Osteocyte (in vitro differentiated cells): ENCODE measurements at regions not wholly inside any gene's neighbourhood (a gene's known extent, or its start where the extent isn't known, plus 50 kb on each side); places are given as distances from the start of the nearest gene placed in this dataset.
"Not testable (repeated sequence)": the region's sequence is repeated elsewhere in the genome, so short reads cannot be mapped to it uniquely, and the experiment has no call there.

ENCODE experiments used
- DNase-seq: peaks from one replicate; pipeline ENCODE4 v3.0.0; 2021; ENCODE audit warnings: mixed read lengths; ENCODE audit not compliant: unreplicated experiment; ENCODE audit errors: extremely low spot score
- H3K27ac Mint-ChIP-seq: one replicate; pipeline ENCODE4 v1.8.0; 2021; ENCODE audit warnings: mild to moderate bottlenecking, mixed read lengths; ENCODE audit not compliant: unreplicated experiment
- H3K27me3 Mint-ChIP-seq: one replicate; pipeline ENCODE4 v1.8.0; 2021; ENCODE audit warnings: mixed read lengths; ENCODE audit not compliant: unreplicated experiment
- H3K36me3 Mint-ChIP-seq: one replicate; pipeline ENCODE4 v1.8.0; 2021; ENCODE audit warnings: mixed read lengths; ENCODE audit not compliant: unreplicated experiment
- H3K4me1 Mint-ChIP-seq: one replicate; pipeline ENCODE4 v1.8.0; 2021; ENCODE audit warnings: mixed read lengths; ENCODE audit not compliant: unreplicated experiment
- H3K4me3 Mint-ChIP-seq: one replicate; pipeline ENCODE4 v1.8.0; 2021; ENCODE audit warnings: mild to moderate bottlenecking, moderate library complexity, mixed read lengths; ENCODE audit not compliant: unreplicated experiment
- H3K9me3 Mint-ChIP-seq: one replicate; pipeline ENCODE4 v1.8.0; 2021; ENCODE audit warnings: mixed read lengths; ENCODE audit not compliant: unreplicated experiment
- CTCF ChIP-seq: fragments of 200-600 bp; sonication (generic); IDR thresholded peaks from 2 replicates; pipeline ENCODE4 v1.5.0; 2021; ENCODE audit warnings: antibody characterized with exemption, mild to moderate bottlenecking, moderate library complexity

DNA sequence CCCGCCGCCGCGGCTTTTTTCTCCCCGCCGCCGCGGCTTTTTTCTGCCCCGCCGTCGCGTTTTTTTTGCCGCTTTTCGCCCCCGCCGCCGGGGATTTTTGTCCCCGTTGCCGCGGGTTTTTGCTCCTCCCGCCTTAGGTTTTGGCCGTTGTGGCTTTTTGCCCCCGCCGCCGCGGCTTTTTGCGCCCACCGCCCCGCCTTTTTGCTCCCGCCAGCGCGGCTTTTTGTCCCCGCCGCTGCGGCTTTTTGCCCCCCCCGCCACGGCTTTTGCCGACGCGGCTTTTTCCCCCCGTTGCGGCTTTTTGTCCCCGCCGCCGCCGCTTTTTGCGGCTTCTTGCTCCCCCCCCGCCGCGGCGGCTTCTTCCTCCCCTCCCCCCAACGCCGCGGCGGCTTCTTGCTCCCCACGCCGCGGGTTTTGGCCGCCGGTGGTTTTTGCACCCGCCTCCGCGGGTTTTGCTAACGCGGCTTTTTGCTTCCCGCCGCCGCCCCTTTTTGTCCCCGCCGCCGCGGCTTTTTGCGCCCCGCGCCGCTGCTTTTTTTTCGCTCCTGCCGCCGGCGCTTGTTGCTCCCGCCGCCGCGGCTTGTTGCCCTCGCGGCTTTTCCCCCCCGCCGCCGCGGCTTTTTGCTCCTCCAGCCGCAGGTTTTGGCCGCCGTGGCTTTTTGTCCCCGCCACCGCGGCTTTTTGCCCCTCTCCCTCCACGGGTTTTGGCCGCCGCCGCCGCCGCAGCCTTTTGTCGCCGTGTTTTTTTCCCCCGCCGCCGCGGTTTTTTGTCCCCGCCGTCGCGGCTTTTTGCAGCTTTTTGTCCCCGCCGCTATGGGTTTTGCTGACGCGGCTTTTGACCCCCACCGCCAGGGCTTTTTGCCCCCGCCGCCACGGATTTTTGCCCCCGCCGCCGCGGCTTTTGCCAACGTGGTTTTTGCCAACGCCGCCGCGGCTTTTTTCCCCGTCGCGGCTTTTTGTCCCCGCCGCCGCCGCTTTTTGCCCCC, 150.3 kb downstream of the KCNJ18 start:
- H3K9me3 Mint-ChIP-seq = peaks cover 26% of the 10 kb centered on the region
- no peak for DNase-seq
- H3K4me1 Mint-ChIP-seq = no peaks in the 10 kb centered on the region
- H3K27me3 Mint-ChIP-seq = no peaks in the 10 kb centered on the region
- H3K27ac Mint-ChIP-seq = no peak overlapping the region
- H3K4me3 Mint-ChIP-seq = no peak overlapping the region
- TF ChIP-seq CTCF = no peak
- no peaks in the 10 kb centered on the region for H3K36me3 Mint-ChIP-seq

DNA sequence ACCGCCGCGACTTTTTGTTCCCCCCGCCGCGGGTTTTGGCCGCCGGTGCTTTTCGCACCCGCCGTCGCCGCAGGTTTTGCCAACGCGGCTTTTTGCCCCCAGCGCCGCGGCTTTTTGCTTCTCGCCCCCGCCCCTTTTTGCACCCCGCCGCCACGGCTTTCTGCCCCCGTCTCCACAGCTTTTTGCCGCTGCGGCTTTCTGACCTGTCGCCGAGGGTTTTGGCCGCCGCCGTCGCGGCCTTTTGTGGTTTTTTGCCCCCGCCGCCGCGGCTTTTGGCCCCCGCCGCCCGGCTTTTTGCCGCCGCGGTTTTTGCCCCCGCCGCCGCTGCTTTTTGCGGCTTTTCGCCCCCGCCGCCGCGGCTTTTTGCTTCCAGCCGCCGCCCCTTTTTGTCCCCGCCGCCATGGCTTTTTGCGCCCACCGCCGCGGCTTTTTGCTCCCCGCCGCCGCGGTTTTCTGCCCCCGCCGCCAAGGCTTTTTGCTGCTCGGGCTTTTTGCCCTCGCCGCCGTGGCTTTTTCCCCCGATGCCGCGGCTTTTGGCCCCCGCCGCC, 151.1 kb downstream of the KCNJ18 start:
- no peaks in the 10 kb centered on the region for H3K27me3 Mint-ChIP-seq
- no peaks in the 10 kb centered on the region for H3K4me1 Mint-ChIP-seq
- peaks cover 22% of the 10 kb centered on the region for H3K9me3 Mint-ChIP-seq
- H3K36me3 Mint-ChIP-seq = no peaks in the 10 kb centered on the region
- no peak for TF ChIP-seq CTCF
- DNase-seq = no peak
- no peak overlapping the region for H3K27ac Mint-ChIP-seq
- no peak overlapping the region for H3K4me3 Mint-ChIP-seq

DNA sequence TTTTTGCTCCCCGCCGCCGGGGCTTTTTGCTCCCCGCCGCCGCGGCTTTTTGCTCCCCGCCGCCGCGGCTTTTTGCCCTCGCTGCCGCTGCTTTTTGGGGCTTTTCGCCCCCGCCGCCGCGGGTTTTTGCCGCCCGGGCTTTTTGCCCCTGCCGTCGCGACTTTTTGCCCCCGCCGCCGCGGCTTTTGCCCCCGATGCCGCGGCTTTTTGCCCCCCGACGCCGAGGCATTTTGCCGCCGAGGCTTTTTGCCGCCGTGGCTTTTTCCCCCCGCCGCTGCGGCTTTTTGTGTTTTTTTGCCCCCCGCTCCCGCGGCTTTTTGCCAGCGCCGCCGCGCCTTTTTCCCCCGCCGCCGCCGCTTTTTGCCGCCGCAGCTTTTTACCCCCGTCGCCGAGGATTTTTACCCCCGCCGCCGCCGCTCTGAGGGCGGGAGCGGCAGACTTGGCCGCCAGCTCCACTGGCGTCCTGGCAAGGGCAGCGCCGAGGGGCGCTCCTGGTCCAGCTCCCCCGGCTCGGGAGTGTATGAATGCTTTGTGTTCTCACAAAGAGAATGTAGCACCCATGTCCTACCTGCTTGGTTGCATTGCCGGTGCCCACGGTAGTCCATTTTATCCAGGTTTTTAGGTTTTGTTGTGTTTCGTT, 151.7 kb downstream of the KCNJ18 start:
- TF ChIP-seq CTCF = no peak
- no peak overlapping the region for H3K4me3 Mint-ChIP-seq
- DNase-seq = no peak
- peaks cover 23% of the 10 kb centered on the region for H3K9me3 Mint-ChIP-seq
- H3K4me1 Mint-ChIP-seq = no peaks in the 10 kb centered on the region
- no peak overlapping the region for H3K27ac Mint-ChIP-seq
- no peaks in the 10 kb centered on the region for H3K27me3 Mint-ChIP-seq
- H3K36me3 Mint-ChIP-seq = no peaks in the 10 kb centered on the region

DNA sequence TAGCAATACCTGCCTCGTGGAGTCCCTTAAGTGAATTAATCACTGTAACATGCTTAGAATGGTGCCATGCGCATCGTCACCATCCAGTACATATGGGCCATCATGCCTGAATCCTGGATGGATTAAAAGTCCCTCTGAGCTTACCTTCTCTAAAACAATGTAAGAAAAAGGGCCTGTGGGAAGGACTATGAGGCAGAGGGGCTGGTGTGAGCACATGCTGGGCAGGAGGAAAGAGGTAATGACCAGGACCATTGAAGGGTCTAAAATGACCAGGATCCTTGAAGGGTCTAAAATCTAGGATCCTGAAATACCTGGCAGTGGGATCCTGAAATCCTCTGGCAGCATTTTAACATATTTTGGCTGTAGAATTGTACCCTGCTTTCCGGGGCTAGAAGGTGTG, 156.2 kb downstream of the KCNJ18 start:
- DNase-seq, H3K27me3 Mint-ChIP-seq, H3K27ac Mint-ChIP-seq, H3K4me1 Mint-ChIP-seq, H3K36me3 Mint-ChIP-seq, H3K4me3 Mint-ChIP-seq: not testable (repeated sequence)
- peaks cover 20% of the 10 kb centered on the region for H3K9me3 Mint-ChIP-seq

DNA sequence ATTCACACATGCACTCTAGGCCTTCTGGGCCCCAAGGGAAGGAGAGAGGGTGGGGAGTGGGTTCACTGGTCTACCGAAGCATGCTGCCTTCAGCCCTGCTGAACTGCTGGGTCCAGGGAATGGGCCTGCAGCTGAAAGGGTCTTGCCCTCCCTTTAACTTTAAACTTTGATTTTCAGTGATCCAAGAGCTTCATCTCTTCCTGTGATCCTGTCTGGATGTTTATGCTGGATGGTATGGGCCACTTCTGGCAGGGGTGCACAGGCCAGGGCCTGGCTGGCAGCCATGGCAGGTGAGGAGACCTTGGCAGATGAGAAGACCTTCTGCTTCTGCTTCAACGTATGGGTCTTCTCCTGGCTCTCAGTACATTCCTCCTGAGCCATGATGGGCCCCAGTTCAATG, 156.7 kb downstream of the KCNJ18 start:
- not testable (repeated sequence) for H3K4me1 Mint-ChIP-seq, H3K4me3 Mint-ChIP-seq, H3K27ac Mint-ChIP-seq, DNase-seq, H3K36me3 Mint-ChIP-seq, H3K27me3 Mint-ChIP-seq
- H3K9me3 Mint-ChIP-seq = peaks cover 20% of the 10 kb centered on the region

DNA sequence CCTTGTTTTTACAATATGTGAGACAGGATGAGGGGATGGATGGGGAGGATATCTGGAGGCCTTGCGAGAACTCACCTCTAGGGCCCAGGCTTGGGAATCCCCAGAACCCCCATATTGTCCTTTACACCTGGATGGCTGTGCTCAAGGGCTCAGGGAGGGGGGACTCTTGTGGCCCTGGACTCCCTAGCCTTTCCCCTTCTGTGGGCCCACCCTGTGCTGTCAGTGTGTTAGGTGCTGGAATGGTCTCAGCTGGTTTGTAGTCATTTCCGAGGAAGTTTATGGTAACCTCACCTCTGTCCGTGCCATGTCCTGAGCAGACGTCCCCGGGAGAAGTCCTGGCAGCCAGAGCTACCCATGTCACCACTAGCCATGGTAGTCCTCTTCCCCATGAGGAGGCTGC, 158.3 kb downstream of the KCNJ18 start:
- H3K4me1 Mint-ChIP-seq, H3K36me3 Mint-ChIP-seq, H3K27me3 Mint-ChIP-seq, H3K27ac Mint-ChIP-seq, H3K4me3 Mint-ChIP-seq, DNase-seq: not testable (repeated sequence)
- peaks cover 12% of the 10 kb centered on the region for H3K9me3 Mint-ChIP-seq
